ENCODE measurements at regions not wholly inside any gene's neighbourhood (a gene's known extent, or its start where the extent isn't known, plus 50 kb on each side); places are given as distances from the start of the nearest gene placed in this dataset.

DNA sequence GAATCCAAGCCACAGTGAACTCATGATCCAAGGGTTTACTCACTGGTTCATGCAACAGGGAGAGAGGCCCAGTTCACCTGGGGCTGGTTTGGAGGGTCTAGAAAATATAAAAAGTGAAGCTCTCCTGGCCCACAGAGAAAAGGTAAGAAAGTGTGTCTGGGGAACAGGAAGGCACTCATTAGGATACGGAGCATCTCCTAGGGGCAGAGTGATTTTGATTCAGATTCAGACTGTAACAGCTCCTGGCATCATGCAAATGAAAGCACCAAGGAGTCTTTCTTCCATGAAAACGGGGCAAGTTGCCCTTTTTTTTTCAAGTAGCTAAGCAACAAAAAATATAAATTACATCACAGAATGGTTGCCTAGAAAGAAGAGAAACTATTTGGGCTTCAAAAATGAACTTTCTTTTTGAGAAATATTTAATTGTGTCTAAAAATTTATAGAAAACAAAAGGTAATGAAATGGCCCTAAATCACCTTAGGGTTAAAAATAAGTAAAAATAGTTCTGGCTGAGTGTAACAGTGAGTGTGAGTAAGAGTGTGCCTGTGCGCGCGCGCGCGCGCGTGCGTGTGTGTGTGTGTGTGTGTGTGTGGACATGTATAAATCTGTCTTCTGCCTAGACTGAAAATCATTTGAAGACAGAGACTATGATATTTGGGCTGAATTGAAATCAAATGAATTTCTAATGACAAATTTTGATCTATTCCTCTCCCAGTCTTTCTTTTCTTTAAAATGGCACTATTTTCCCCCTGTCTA, 177.8 kb upstream of the ZNF462 start:
- no peak for TF ChIP-seq POLR2AphosphoS5 (IDR thresholded peaks at IDR 0.05; ENCODE audit: insufficient read depth, low read depth, low read length)
- TF ChIP-seq, protein P1, sequence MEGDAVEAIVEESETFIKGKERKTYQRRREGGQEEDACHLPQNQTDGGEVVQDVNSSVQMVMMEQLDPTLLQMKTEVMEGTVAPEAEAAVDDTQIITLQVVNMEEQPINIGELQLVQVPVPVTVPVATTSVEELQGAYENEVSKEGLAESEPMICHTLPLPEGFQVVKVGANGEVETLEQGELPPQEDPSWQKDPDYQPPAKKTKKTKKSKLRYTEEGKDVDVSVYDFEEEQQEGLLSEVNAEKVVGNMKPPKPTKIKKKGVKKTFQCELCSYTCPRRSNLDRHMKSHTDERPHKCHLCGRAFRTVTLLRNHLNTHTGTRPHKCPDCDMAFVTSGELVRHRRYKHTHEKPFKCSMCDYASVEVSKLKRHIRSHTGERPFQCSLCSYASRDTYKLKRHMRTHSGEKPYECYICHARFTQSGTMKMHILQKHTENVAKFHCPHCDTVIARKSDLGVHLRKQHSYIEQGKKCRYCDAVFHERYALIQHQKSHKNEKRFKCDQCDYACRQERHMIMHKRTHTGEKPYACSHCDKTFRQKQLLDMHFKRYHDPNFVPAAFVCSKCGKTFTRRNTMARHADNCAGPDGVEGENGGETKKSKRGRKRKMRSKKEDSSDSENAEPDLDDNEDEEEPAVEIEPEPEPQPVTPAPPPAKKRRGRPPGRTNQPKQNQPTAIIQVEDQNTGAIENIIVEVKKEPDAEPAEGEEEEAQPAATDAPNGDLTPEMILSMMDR (IDR thresholded peaks at IDR 0.05; ENCODE audit: extremely low read depth in 1 of 2, insufficient read depth in 1 of 2, low read depth in 1 of 2, low read length in 2 of 2), result no peak
- no peak for TF ChIP-seq JUN (IDR thresholded peaks at IDR 0.05; ENCODE audit: borderline replicate concordance, insufficient read depth, insufficient read length, low read depth)
- TF ChIP-seq MYC (IDR thresholded peaks at IDR 0.05; ENCODE audit: low read depth, low read length), result no peak
- no peak for TF ChIP-seq POLR2A (IDR thresholded peaks at IDR 0.05; ENCODE audit: low read depth, low read length)
- TF ChIP-seq FOS (IDR thresholded peaks at IDR 0.05; ENCODE audit: borderline replicate concordance, insufficient read depth, low read length), result no peak
- TF ChIP-seq GATA2 (IDR thresholded peaks at IDR 0.05; ENCODE audit: insufficient read depth, insufficient read length, low read depth, low read length), result no peak
- TF ChIP-seq, protein P2, sequence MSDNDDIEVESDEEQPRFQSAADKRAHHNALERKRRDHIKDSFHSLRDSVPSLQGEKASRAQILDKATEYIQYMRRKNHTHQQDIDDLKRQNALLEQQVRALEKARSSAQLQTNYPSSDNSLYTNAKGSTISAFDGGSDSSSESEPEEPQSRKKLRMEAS (IDR thresholded peaks at IDR 0.05; ENCODE audit: insufficient read depth, insufficient read length), result no peak
- no peak for TF ChIP-seq EZH2 (IDR thresholded peaks at IDR 0.05; ENCODE audit: borderline replicate concordance, low read depth, low read length, severe bottlenecking)
- H3K9me3 ChIP-seq (replicated peaks; ENCODE audit: control insufficient read depth, insufficient read depth, low read length), result no peaks in the 10 kb centered on the region
- no peaks in the 10 kb centered on the region for H3K27me3 ChIP-seq (ENCODE audit: control insufficient read depth in 2 of 2, insufficient read depth in 2 of 2, low read length in 2 of 2)
- dilution Hi-C loops (cut with MboI; ENCODE audit: extremely low pct_ligation_motif_present, low sequenced_read_pairs) (no loop called here), intact Hi-C loops (cut with micrococcal nuclease) (no loop called here)
- no peak overlapping the region for H2AFZ ChIP-seq (ENCODE audit: low read depth, low read length)
- H3K4me2 ChIP-seq (ENCODE audit: insufficient read depth, low read length), result no peak overlapping the region
- DNase-seq (ENCODE audit: low read depth, low spot score) (no peak), FAIRE-seq (no peak)
- no peaks in the 10 kb centered on the region for H3K9me1 ChIP-seq (replicated peaks; ENCODE audit: control insufficient read depth, extremely low read depth, insufficient read depth, low read length)
- no peak overlapping the region for H3K4me3 ChIP-seq (replicated peaks in 1 of 3; ENCODE audit: insufficient read depth in 1 of 3, low read depth in 1 of 3, low read length in 3 of 3)
- no peak overlapping the region for H3K27ac ChIP-seq (ENCODE audit: insufficient read depth, low read depth, low read length)
- H3K4me1 ChIP-seq (ENCODE audit: control insufficient read depth, extremely low read depth, insufficient read depth, low read length), result no peaks in the 10 kb centered on the region
- POLR2A ChIA-PET, result no interaction called here
- no TSS peak for BruUV-seq (replicated peaks)
- no peak overlapping the region for H3K9ac ChIP-seq (replicated peaks; ENCODE audit: extremely low read depth, insufficient read depth, low read length)
- H3K79me2 ChIP-seq (ENCODE audit: control insufficient read depth, insufficient read depth, low read length), result no peaks in the 10 kb centered on the region
- CTCF ChIA-PET, result no interaction called here
- no peaks in the 10 kb centered on the region for H4K20me1 ChIP-seq (replicated peaks; ENCODE audit: control insufficient read depth, extremely low read depth, insufficient read depth, low read length)
- no peaks in the 10 kb centered on the region for H3K36me3 ChIP-seq (ENCODE audit: control insufficient read depth in 2 of 2, extremely low read depth in 1 of 2, insufficient read depth in 2 of 2, low read length in 2 of 2)
